ENCODE measurements at regions not wholly inside any gene's neighbourhood (a gene's known extent, or its start where the extent isn't known, plus 50 kb on each side); places are given as distances from the start of the nearest gene placed in this dataset.

DNA sequence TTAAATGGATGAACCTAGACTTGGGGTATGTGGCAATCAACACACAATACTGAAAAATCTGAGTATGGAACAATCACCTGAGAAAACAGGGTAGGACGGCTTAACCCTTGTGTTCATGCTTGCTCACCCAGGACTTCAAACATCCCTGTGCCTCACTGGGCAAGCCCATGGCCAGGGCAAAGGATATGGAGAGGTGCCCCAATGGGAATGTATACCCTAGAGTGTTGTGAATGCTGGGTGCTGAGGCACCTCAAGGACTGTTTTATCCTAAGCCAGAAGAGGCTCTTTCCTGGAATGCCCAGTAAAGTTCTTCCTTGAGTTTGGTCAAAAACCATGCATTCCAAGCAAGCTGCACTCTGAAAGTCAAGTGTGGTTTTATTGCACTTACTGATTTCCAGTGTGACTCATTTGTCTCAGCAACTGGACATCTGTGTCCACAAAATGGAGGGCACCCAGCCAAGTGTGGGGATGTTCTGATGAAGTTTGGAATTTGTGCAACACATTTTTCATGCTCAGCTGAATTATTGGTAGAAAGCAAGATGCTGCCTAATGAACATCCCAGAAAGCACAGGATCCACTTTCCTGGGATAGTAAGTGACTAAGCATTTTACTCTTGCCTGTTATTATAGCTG, 531.3 kb downstream of the RFC3 start:
- TF ChIP-seq POLR2A (IDR thresholded peaks at IDR 0.05; ENCODE audit: low read length), result no peak
- no peak for TF ChIP-seq GATA1 (IDR thresholded peaks at IDR 0.05; ENCODE audit: low read depth, low read length)

All from erythroblast (primary cell).